GM19238 (cell line): ENCODE measurements at regions not wholly inside any gene's neighbourhood (a gene's known extent, or its start where the extent isn't known, plus 50 kb on each side); places are given as distances from the start of the nearest gene placed in this dataset.
"Not testable (repeated sequence)": the region's sequence is repeated elsewhere in the genome, so short reads cannot be mapped to it uniquely, and the experiment has no call there.

Source experiments
- DNase-seq: peaks from one replicate; pipeline ENCODE4 v3.0.0; 2011; ENCODE audit warnings: low spot score; ENCODE audit not compliant: insufficient read length

DNA sequence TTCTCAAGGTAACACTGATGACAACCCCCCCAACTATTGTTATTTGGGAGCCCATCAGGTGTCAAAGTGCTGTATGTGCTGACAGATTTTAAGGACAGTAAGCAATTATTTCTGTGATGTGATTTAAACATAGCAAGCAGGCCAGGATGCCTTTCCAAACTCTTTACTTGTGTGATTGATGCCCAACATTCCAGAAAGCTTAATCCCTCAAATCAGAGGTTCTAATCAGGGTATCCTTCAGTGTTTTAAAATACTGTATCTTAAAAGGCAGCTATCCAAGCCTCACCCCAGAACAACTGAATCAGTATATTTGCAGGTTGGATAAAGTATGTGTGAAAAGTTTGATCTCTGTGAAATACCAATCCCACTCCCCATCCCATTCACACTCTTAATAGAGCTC lies 119.7 kb downstream of the GASK1B start:
- DNase-seq: no peak

DNA sequence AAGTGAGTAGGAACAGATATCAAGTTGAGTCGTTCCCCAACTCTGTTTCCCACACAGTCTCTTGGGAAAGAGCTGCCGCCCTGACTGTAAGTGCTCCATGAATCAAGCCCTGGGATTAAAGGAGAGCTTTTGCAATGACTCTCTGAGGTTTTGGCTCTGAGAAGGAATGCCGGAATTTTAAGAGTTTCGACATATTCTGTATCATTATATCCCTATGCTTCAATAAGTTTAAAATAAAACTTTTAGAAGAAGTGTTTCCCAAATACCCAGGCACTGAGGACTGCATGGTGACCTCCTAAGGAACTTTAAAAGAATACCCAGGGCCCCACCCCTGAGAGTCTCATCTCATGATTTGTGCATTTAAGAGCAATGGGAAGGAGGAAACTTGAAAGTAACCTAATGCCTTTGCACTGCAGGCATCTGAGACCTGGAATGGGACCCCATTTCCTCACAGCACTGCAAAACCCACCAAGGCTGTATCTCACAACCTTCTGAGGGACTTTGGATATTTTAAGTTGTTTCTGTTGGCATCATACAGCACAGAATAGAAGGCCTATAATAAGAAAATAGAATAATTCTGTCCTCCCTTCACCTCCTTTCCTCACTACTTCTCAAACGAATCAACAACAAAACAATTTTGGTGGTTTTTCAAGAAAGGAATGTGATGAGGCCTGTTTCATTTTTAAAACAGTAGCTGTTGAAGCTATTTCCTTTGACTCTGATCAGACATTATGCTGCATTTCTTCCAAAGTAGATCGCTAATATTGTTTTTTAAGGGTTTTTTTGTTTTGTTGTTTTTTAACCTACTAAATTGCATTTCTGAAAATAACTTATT lies 121.2 kb downstream of the GASK1B start:
- DNase-seq: no peak

DNA sequence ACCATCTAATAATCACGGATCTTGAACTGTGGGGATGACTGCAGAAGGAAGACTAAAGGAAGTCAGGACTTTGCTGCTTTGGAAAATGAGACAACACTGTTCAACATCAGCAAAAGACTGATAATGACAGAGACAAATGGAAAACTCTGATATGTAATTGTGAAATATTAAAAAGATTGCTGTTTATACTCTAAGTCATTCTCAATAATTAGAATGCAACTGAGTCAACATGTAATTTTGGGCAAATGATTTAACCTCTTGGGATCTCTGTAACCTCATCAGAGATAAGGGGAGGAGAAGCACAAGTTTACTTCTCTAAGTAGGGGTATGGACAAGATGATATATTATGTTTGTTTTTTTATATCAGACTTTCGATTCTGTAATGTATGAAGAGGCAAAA lies 121.9 kb downstream of the GASK1B start:
- no peak for DNase-seq

DNA sequence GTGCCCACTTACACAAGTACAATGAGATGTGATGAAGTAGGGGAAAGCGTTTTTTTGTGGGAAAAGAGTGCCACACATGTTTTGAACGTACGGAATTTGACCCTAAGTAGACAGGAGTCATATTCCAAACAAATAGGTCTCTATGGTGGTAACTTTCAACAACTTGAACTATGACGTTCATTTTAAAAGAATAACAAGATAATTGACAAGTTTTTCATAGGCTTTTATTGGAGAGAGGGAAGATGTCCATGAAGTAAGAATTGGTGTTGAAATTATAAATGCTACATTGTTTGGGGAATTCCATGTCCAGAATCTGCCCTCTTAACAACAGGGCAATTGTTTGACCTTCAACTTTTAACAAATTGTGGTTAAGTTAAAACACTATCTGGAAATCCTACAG lies 126.5 kb downstream of the GASK1B start:
- DNase-seq: no peak

DNA sequence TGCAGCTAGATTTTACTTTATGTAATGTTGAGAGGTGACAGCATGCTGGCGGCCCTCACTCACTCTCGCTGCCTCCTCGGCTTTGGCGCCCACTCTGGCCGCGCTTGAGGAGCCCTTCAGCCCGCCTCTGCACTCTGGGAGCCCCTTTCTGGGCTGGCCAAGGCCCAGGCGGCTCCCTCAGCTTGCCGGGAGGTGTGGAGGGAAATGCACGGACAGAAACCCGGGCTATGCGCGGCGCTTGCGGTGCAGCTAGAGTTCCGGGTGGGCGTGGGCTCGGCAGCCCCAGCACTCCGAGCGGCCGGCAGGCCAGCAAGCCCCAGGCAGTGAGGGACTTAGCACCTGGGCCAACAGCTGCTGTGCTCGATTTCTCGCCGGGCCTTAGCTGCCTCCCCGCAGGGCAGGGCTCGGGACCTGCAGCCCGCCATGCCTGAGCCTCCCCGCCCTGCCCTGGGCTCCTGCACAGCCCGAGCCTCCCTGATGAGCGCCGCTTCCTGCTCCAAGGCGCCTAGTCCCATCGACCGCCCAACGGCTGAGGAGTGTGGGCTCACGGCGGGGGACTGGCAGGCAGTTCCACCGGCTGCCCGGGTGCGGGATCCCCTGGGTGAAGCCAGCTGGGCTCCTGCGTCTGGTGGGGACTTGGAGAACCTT lies 128.7 kb downstream of the GASK1B start:
- no peak for DNase-seq

DNA sequence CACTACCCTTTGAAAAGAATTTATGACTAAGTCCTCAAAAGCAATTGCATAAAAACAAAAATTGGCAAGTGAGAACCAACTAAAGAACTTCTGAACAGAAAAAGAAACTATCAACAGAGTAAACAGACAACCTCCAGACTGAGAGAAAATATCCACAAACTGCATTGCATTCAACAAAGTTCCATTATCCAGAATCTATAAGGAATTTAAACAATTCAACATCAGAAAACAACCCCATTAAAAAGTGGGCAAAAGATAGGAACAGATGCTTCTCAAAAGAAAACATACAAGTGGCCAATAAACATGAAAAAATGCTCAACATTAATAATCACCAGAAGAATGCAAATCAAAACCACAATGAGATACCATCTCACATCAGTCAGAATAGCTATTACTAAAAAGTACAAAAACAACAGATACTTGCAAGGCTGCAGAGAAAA lies 130.2 kb downstream of the GASK1B start:
- no peak for DNase-seq

DNA sequence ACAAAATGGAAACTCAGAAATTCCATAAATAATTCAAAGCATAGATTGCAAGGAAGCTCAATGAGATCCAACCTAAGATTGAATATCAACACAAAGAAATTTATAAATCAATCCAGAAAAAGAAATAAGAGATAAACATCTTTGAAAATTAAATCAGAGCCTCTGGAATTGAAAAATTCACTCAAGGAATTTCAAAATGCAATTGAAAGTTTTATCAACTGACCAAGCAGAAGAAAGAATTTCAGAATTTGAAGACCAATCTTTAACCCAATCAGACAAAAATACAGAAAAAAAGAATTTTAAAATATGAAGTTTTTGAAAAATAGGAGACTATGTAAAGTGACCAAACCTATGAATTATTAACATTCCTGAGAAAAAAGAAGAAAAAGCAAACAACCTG lies 134.1 kb downstream of the GASK1B start:
- DNase-seq: no peak

DNA sequence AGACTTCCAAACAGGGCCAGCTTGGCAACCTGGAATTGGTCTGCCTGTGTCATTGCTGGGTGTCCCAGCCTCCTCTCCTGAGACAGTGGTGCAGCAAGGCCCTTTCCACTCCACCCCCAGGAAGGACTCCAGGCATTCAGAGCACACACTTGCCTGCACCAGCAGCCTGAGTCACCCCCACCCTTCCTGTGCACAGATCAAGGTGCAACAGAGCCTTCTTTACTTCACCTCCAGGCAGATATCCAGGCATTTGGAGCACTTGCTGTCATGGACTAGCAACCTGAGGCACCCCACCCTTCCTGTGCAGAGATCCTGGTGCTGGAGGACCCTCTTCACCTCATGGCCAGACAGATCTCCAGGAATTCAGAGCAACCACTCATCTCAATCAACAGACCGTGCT lies 135.8 kb downstream of the GASK1B start:
- DNase-seq: no peak

DNA sequence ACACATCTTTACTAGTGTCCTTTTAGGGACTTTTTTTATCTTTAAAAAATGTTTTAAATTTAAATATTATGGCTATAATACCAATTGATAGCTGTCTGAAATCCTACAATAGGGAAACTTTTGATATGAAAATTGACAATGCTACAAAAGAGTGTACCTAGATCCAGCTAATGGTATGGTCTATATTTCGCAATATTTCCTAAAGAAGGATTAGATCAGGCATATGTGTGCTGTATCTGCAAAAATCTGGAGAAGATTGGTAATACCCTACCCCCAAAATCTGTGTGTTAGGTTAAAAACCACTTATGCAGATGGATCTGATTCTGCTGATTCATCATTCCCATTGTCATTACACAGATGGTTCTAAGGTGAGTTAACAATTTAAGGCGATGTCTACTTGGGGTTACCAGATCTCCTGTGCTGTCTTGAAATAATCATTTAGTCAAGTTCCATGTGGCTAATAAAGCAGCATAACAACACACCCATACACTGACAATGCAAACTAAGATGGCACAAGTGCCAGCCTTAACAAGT lies 137.1 kb downstream of the GASK1B start:
- DNase-seq: no peak

DNA sequence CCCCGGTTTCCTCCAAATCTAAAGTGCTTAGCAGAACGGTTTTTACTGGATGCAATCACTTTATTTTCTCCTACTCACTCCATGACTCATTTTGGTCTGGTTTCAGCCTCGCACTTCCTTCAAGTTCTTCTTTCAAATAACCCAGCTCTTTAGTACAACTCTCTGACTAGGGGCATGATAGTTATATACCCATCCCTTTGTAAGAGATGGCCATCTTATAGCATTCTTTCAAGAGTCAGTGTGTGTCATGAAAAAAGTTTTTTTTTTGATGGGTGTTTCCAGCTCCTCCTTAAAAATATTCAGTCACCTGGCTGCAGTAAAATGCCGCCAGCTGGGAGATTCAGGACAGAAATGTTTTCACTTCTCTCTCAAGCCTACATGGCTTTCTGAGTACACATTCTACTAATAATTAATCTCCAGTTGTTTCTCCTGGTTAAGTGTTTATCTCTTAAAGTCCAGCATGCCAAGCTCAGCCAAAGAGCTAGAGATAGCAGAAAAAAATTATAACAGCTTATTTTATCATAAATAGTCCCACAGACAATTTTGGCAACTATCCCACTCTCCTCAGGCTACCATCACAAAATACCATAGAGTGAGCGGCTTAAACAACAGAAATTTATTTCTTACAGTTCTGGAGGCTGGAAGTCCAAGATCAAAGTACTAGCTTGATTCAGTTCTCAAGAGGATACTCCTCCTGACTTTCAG lies 139.3 kb downstream of the GASK1B start:
- no peak for DNase-seq

DNA sequence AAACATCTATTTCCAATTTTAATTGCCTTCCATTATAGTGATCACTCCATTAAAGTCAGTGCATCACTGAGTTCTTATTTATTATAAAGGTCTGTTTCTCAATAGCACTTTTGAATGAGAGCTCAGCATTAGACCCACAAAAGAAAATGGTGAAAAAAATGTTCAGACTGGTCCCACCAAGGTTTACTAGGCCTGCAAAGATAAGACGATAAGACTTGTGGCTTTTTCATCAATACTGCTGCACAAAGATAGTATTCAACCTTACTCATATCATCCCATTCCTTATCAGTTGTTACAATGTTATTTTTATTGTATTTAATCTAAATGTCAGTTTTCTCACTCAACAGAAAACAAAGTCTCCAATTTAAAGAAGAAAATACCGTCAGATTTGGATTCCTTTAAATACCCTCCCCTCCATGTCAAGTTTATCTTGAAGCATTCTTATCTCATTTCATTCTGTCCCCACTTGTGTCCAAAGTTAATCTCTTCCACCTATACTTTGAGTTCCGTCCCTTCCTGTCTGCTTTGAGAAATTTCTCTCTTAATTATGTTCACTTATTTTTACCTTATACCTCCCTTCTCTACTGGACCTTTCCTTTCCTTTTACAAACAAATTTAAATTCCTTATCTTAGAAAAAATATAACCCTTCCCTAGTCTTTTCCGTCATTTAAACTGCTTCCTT lies 140.0 kb downstream of the GASK1B start:
- DNase-seq: no peak

DNA sequence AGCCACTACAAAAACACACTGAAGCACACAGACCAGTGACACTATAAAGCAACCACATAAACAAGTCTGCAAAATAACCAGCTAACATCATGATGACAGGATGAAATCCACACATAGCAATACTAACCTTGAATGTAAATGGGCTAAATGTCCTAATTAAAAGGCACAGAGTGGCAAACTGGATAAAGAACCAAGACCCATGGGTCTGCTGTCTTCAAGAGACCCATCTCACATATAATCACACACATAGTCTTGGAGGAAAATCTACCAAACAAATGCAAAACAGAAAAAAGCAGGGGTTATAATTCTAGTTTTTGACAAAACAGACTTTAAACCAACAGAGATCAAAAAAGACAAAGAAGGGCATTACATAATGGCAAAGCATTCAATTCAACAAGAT lies 144.4 kb downstream of the GASK1B start:
- not testable (repeated sequence) for DNase-seq

DNA sequence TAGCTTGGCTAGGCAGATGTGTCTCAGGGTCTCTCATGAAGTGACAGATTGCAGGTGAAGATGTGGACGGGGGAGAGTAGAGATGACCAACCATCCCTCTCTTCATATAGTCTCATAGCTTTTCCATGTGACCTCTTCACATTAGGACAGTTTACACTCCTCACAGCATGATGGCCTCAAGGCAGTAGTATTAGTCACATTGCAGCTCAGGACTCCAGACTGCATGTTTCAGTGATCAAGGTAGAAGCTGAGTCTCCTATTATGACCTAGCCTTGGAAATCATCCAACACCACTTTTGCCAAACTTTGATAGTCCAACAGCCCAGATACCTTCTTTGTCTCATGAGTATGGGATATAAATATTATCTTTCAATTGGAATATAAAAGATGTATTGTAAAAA lies 147.7 kb downstream of the GASK1B start:
- no peak for DNase-seq

DNA sequence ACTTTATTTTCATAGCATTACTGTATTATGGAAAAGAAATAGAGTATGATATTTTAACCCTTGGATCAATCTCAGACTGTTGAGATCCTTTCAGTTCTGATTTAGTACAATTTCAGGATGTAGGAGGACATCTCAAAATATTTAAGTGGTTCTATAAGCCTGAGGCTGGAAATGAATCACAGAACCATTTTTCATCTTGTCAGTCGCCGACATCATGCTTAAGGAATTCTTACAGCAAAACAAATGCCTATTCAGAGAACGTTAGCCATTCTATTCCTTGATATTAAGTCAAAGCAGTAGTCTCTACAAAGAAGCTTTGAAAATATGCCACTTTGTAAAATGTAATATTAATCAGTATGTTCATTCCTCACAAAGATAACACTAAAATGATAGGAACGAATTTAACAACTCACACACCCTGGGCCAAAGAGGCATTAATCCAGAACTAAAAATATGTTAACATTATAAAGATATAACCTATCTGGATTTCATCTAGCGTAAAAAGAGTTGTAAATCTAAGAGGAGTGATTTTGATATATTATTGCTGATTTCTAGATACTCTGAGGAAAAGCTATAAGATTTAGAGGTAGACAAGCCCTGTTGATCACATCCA lies 152.0 kb downstream of the GASK1B start:
- DNase-seq: no peak

DNA sequence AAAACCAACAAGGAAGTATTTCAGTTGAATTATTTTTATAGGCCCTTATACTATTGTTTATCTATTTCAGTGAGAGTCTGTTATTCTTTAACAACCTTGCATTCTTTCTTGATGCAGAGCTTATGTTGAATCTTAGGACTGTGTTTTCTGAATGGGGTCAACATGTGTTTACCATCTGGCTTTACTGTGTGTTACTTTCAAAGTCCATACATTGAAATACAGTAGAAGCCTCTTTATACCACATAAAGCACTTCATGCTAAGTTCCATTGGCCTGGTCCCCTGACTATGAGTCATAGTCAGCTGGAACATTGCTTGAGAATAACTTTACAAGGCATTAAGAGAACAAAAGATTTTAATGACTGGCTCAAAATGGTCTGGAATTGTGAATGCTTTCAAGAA lies 152.6 kb downstream of the GASK1B start:
- no peak for DNase-seq

DNA sequence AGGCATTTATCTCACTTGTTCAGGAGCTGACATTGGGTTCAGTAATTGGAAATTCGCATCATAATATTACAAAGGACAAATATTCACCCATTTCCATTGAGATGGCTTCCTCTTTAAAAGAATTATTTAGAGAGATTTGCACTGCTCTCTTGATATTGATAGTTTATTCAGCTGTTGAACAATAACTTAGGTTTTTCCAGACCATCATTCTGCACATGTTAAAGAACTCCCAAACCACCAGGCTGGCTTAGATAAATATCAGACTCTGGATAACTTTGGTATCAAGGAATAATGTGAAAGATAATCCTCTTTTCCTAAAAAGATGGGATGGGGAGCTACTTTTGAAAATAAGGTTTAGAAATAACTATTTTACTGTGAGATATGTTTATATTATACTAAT lies 154.0 kb downstream of the GASK1B start:
- no peak for DNase-seq

DNA sequence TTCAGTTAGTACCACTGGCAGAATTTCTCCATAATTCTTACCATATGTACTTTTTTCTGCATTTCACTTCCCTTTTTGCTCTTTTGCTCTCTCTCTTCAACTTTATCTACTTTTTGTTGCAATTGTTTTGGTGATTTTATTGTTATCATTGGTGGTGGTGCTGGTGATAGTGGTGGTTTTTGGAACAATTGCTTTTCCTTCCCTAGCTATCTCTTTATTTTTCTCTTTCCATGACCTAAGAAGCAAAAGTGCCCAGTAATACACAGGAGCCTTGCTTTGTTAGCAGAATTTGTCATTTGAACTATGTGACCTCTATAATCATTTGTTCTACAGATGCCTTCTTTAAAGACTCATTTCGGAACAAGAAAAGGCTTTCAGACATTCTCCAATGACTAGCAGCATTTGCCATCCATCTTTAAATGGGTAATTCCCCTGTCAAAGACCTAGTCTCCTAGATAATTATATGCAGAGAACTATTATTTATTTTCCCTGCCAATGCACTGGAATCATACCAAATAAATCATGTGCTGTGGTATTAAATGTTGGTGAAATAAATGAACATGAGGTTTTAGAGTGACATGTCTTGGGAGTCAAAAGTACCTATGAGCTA lies 154.5 kb downstream of the GASK1B start:
- no peak for DNase-seq

DNA sequence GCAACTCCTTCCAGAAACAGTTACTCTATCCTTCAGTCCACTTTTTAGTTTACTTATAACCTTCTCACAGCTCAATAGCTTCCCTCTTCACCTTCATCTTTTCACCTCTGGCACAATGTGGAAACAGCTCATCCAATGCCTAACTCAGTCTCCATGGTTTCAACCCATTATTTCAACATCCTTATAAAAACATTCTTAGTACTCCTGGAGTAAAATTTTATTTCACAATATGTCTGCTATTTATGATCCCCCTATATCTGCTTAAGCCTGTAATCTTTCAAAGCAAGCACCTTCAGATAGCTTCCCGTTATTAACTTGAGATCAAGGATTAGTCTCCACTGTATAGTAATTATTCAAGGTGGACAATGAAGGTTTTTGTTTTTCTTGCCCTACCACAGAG lies 156.3 kb downstream of the GASK1B start:
- no peak for DNase-seq

DNA sequence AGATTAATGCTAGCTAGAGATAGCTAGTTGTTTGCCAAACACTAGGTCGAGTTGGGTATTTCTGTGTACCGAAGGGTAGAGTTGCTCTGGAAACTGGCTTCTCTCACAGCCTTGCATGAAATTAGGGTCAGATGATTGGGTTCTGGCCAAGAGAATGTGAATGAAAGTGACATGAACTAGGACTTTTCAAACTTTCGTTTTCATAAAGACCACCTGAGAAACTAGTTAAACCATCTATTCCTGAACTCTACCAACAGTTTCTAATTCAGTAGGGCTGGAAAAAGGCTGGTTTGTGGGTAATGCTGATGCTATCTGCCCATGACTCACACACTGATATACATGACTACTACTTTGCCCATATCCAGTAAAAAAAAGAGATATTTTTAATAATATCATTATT lies 157.6 kb downstream of the GASK1B start:
- no peak for DNase-seq

DNA sequence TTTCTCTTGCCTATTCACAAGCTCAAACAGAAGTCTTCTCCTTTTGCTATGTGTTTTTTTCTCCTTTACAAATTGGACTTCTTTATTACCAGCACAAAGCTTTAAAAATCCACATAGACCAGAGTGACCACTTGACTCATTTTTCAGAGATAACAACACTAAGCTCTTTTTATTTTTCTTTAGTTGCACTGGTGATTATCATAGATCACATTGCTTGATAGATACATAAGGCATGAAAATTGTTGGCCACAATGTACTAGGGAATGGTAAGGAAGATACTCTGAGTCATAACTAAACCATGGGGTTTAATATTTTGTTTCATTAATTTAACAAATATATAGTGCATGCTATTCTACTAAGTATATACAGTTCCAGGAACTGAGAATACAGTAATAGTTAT lies 159.0 kb downstream of the GASK1B start:
- DNase-seq: no peak

DNA sequence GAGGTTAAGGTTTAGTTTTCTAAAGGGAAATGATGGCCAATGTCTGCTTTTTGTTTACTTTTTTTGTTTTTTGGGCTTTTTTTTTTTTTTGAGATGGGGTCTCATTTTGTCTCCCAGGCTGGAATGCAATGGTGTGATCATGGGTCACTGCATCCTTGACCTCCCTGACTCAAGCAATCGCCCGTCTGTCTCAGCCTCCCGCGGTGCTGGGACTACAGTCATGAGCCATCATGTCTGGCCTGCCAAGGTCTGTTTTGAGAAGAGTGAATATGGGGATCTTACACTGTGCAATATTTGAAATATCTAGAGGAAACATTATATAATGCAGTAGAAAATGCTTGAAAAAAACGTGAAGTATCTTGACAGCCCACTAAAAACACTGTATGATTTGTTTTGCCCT lies 162.5 kb downstream of the GASK1B start:
- no peak for DNase-seq
